Common myeloid progenitor, CD34-positive (primary cell): ENCODE measurements at regions not wholly inside any gene's neighbourhood (a gene's known extent, or its start where the extent isn't known, plus 50 kb on each side); places are given as distances from the start of the nearest gene placed in this dataset.

Experiments
- CTCF ChIA-PET: fragments of 350-600 bp; sonication (Branson Sonifier 250); formaldehyde crosslinking; loops from one replicate; lab custom pipeline; 2021; ENCODE audit warnings: antibody characterized with exemption; lab: Charles Lee
- POLR2A ChIA-PET: fragments of 350-600 bp; sonication (Branson Sonifier 250); formaldehyde crosslinking; loops from one replicate; lab custom pipeline; 2021; ENCODE audit warnings: antibody characterized with exemption; lab: Charles Lee
- DNase-seq, 3 donors: peaks; one replicate each; pipeline versions ENCODE4 v3.0.0 to v3.0.0-alpha.2; 2013
- H3K27ac ChIP-seq, 2 experiments: 1 replicate in 1 of 2; 2 replicates in 1 of 2; pipeline ENCODE4 v1.7.0; 2013; ENCODE audit warnings: inconsistent platforms in 2 of 2, low read length in 2 of 2, mild to moderate bottlenecking in 2 of 2, low read depth in 1 of 2, moderate library complexity in 1 of 2; ENCODE audit not compliant: severe bottlenecking in 2 of 2, insufficient read depth in 1 of 2, poor library complexity in 1 of 2
- H3K27me3 ChIP-seq, 5 experiments: replicated peaks in 2 of 5; 1 replicate in 3 of 5; 2 replicates in 2 of 5; pipeline versions ENCODE4 v1.6.1 to v1.7.0; 2013; ENCODE audit warnings: low read length in 4 of 5, mild to moderate bottlenecking in 2 of 5, moderate library complexity in 2 of 5, inconsistent platforms in 1 of 5; ENCODE audit not compliant: insufficient read depth in 5 of 5, control insufficient read depth in 4 of 5
- H3K36me3 ChIP-seq, 4 experiments: 1 replicate in 2 of 4; 2 replicates in 2 of 4; pipeline versions ENCODE4 v1.6.1 to v1.7.0; 2013; ENCODE audit warnings: low read length in 3 of 4, control low read depth in 1 of 4, mild to moderate bottlenecking in 1 of 4; ENCODE audit not compliant: control insufficient read depth in 4 of 4, insufficient read depth in 4 of 4
- H3K4me1 ChIP-seq, 4 experiments: 1 replicate in 3 of 4; 2 replicates in 1 of 4; pipeline versions ENCODE4 v1.6.1 to v1.7.1; 2013; ENCODE audit warnings: low read length in 3 of 4, mild to moderate bottlenecking in 3 of 4, control low read depth in 1 of 4, inconsistent platforms in 1 of 4, moderate library complexity in 1 of 4; ENCODE audit not compliant: control insufficient read depth in 4 of 4, insufficient read depth in 4 of 4; ENCODE audit errors: control extremely low read depth in 1 of 4
- H3K4me3 ChIP-seq, 7 experiments: 1 replicate in 4 of 7; 2 replicates in 3 of 7; pipeline versions ENCODE4 v1.5.1 to v1.7.0; 2013; ENCODE audit warnings: mild to moderate bottlenecking in 7 of 7, low read length in 6 of 7, moderate library complexity in 6 of 7, inconsistent platforms in 2 of 7, low read depth in 2 of 7, control low read depth in 1 of 7; ENCODE audit not compliant: insufficient read depth in 4 of 7, control insufficient read depth in 1 of 7; ENCODE audit errors: extremely low read depth in 1 of 7
- H3K9me3 ChIP-seq, 5 experiments: 1 replicate in 4 of 5; 2 replicates in 1 of 5; pipeline versions ENCODE4 v1.6.1 to v1.7.1; 2013; ENCODE audit warnings: low read length in 4 of 5, mild to moderate bottlenecking in 2 of 5, inconsistent platforms in 1 of 5, low read depth in 1 of 5, moderate library complexity in 1 of 5; ENCODE audit not compliant: control insufficient read depth in 4 of 5, insufficient read depth in 2 of 5; ENCODE audit errors: control extremely low read depth in 1 of 5
- WGBS: methylation state at CpG from one replicate; pipeline ENCODE4 v1.1.5; 2013; ENCODE audit not compliant: insufficient coverage; 5-methylcytosine and 5-hydroxymethylcytosine counted together

- Histone ChIP-seq H3K4me1 (no peaks in the 10 kb centered on the region), H3K27me3 (no peaks in the 10 kb centered on the region), H3K9me3 (no peaks in the 10 kb centered on the region), H3K27ac (no peak overlapping the region), H3K4me3 (no peak overlapping the region), H3K36me3 (no peaks in the 10 kb centered on the region)
- CTCF ChIA-PET, result no interaction called here
- no peak for DNase-seq
- 100% methylated on average over 2 of the region's 2 CpGs for WGBS
- POLR2A ChIA-PET, result no interaction called here
Observed at GRCh38 chr5:165956854-165957253, 2334.6 kb upstream of the WWC1 start.

GRCh38 chr5:165981671-165982070, 2309.8 kb upstream of the WWC1 start:
- H3K4me1 ChIP-seq, result no peaks in the 10 kb centered on the region
- no peak for DNase-seq
- no CpG with 5 or more reads among the region's 2 CpGs for WGBS
- H3K9me3 ChIP-seq, result peaks cover 0 to 1% (median 0%) of the 10 kb centered on the region in 5 experiments
- H3K27me3 ChIP-seq, result no peaks in the 10 kb centered on the region
- ChIA-PET POLR2A (no interaction called here), CTCF (no interaction called here)
- no peak overlapping the region for H3K27ac ChIP-seq
- H3K4me3 ChIP-seq, result no peak overlapping the region
- no peaks in the 10 kb centered on the region for H3K36me3 ChIP-seq

GRCh38 chr5:165996201-165996875, 2295.1 kb upstream of the WWC1 start:
- POLR2A ChIA-PET, result no interaction called here
- CTCF ChIA-PET, result no interaction called here

GRCh38 chr5:165999693-166000320, 2291.6 kb upstream of the WWC1 start:
- WGBS, result 83% methylated on average over 2 of the region's 5 CpGs
- ChIA-PET CTCF (no interaction called here), POLR2A (no interaction called here)
- Histone ChIP-seq H3K4me3 (no peak overlapping the region), H3K36me3 (no peaks in the 10 kb centered on the region), H3K27me3 (no peaks in the 10 kb centered on the region), H3K27ac (no peak overlapping the region), H3K9me3 (no peaks in the 10 kb centered on the region), H3K4me1 (no peaks in the 10 kb centered on the region)
- DNase-seq, result no peak

More at GRCh38 chr5:165996201-165996875, 2295.1 kb upstream of the WWC1 start:
- Histone ChIP-seq H3K4me3 (no peak overlapping the region), H3K27me3 (no peaks in the 10 kb centered on the region), H3K27ac (no peak overlapping the region), H3K4me1 (no peaks in the 10 kb centered on the region), H3K9me3 (no peaks in the 10 kb centered on the region), H3K36me3 (no peaks in the 10 kb centered on the region)
- DNase-seq, result no peak
- 80% methylated on average over 9 of the region's 13 CpGs for WGBS

GRCh38 chr5:166004006-166004405, 2287.4 kb upstream of the WWC1 start:
- H3K27me3 ChIP-seq, result no peaks in the 10 kb centered on the region
- H3K27ac ChIP-seq, result no peak overlapping the region
- DNase-seq, result no peak
- H3K4me1 ChIP-seq, result no peaks in the 10 kb centered on the region
- H3K9me3 ChIP-seq, result no peaks in the 10 kb centered on the region
- POLR2A ChIA-PET, result no interaction called here
- 100% methylated on average over 1 of the region's 2 CpGs for WGBS
- H3K4me3 ChIP-seq, result no peak overlapping the region
- CTCF ChIA-PET, result no interaction called here
- H3K36me3 ChIP-seq, result no peaks in the 10 kb centered on the region

GRCh38 chr5:166013415-166013814, 2278.0 kb upstream of the WWC1 start:
- Histone ChIP-seq H3K4me1 (no peaks in the 10 kb centered on the region), H3K4me3 (no peak overlapping the region), H3K9me3 (no peaks in the 10 kb centered on the region), H3K27me3 (no peaks in the 10 kb centered on the region), H3K27ac (no peak overlapping the region), H3K36me3 (no peaks in the 10 kb centered on the region)
- no peak for DNase-seq
- CTCF ChIA-PET, result no interaction called here
- POLR2A ChIA-PET, result no interaction called here
- WGBS, result 94% methylated on average over 3 of the region's 4 CpGs

- CTCF ChIA-PET, result no interaction called here
- no peak for DNase-seq
- no peaks in the 10 kb centered on the region for H3K27me3 ChIP-seq
- H3K4me1 ChIP-seq, result no peaks in the 10 kb centered on the region
- H3K27ac ChIP-seq, result no peak overlapping the region
- H3K4me3 ChIP-seq, result no peak overlapping the region
- 100% methylated on average over 1 of the region's 2 CpGs for WGBS
- no peaks in the 10 kb centered on the region for H3K36me3 ChIP-seq
- no peaks in the 10 kb centered on the region for H3K9me3 ChIP-seq
- POLR2A ChIA-PET, result no interaction called here
Observed at GRCh38 chr5:166014256-166014655, 2277.2 kb upstream of the WWC1 start.
